ENCODE measurements at regions not wholly inside any gene's neighbourhood (a gene's known extent, or its start where the extent isn't known, plus 50 kb on each side); places are given as distances from the start of the nearest gene placed in this dataset.

DNA sequence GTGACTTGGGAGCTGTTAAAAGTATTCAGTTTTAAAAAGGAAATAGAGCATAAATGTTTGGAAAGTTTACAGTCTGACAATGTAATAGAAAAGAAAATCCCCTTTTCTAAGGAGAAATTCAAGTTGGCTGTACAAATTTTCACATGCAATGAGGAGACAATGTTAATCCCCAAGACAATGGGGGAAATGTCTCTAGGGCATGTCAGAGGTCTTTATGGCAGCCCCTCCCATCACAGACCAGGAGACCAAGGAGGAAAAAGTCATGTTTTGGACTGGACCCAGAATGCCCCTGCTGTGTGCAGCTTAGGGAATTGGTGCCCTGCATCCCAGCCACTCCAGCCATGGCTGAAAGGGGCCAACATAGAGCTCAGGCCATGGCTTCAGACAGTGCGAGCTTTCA, 831.1 kb upstream of the ADGRL3 start:
- TF ChIP-seq, protein P1, sequence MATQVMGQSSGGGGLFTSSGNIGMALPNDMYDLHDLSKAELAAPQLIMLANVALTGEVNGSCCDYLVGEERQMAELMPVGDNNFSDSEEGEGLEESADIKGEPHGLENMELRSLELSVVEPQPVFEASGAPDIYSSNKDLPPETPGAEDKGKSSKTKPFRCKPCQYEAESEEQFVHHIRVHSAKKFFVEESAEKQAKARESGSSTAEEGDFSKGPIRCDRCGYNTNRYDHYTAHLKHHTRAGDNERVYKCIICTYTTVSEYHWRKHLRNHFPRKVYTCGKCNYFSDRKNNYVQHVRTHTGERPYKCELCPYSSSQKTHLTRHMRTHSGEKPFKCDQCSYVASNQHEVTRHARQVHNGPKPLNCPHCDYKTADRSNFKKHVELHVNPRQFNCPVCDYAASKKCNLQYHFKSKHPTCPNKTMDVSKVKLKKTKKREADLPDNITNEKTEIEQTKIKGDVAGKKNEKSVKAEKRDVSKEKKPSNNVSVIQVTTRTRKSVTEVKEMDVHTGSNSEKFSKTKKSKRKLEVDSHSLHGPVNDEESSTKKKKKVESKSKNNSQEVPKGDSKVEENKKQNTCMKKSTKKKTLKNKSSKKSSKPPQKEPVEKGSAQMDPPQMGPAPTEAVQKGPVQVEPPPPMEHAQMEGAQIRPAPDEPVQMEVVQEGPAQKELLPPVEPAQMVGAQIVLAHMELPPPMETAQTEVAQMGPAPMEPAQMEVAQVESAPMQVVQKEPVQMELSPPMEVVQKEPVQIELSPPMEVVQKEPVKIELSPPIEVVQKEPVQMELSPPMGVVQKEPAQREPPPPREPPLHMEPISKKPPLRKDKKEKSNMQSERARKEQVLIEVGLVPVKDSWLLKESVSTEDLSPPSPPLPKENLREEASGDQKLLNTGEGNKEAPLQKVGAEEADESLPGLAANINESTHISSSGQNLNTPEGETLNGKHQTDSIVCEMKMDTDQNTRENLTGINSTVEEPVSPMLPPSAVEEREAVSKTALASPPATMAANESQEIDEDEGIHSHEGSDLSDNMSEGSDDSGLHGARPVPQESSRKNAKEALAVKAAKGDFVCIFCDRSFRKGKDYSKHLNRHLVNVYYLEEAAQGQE (IDR thresholded peaks at IDR 0.05; ENCODE audit: unreplicated experiment), result no peak
- TF ChIP-seq, protein P2, sequence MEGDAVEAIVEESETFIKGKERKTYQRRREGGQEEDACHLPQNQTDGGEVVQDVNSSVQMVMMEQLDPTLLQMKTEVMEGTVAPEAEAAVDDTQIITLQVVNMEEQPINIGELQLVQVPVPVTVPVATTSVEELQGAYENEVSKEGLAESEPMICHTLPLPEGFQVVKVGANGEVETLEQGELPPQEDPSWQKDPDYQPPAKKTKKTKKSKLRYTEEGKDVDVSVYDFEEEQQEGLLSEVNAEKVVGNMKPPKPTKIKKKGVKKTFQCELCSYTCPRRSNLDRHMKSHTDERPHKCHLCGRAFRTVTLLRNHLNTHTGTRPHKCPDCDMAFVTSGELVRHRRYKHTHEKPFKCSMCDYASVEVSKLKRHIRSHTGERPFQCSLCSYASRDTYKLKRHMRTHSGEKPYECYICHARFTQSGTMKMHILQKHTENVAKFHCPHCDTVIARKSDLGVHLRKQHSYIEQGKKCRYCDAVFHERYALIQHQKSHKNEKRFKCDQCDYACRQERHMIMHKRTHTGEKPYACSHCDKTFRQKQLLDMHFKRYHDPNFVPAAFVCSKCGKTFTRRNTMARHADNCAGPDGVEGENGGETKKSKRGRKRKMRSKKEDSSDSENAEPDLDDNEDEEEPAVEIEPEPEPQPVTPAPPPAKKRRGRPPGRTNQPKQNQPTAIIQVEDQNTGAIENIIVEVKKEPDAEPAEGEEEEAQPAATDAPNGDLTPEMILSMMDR (conservative IDR thresholded peaks at IDR 0.05; ENCODE audit: low read depth in 2 of 2), result no peak
- no peak for TF ChIP-seq JUNB (IDR thresholded peaks at IDR 0.05; ENCODE audit: unreplicated experiment)
- TF ChIP-seq CREB1 (CRISPR knock-in tag; IDR thresholded peaks at IDR 0.05; ENCODE audit: low read depth), result no peak
- no peak for TF ChIP-seq EZH2 (IDR thresholded peaks at IDR 0.05; ENCODE audit: low read depth, unreplicated experiment)
- TF ChIP-seq, protein P3, sequence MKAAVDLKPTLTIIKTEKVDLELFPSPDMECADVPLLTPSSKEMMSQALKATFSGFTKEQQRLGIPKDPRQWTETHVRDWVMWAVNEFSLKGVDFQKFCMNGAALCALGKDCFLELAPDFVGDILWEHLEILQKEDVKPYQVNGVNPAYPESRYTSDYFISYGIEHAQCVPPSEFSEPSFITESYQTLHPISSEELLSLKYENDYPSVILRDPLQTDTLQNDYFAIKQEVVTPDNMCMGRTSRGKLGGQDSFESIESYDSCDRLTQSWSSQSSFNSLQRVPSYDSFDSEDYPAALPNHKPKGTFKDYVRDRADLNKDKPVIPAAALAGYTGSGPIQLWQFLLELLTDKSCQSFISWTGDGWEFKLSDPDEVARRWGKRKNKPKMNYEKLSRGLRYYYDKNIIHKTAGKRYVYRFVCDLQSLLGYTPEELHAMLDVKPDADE (IDR thresholded peaks at IDR 0.05), result no peak
- no peak for TF ChIP-seq POLR2AphosphoS5 (IDR thresholded peaks at IDR 0.05; ENCODE audit: low read depth)
- TF ChIP-seq NANOG (IDR thresholded peaks at IDR 0.05; ENCODE audit: borderline replicate concordance), result no peak
- no peak for TF ChIP-seq EZH2phosphoT487 (IDR thresholded peaks at IDR 0.05; ENCODE audit: unreplicated experiment)
